SH-SY5Y (cell line): ENCODE measurements at regions not wholly inside any gene's neighbourhood (a gene's known extent, or its start where the extent isn't known, plus 50 kb on each side); places are given as distances from the start of the nearest gene placed in this dataset.

Experiments
- GATA2 ChIP-seq: IDR thresholded peaks from 2 replicates; pipeline ENCODE4 v1.6.1; 2011; ENCODE audit warnings: mild to moderate bottlenecking, low read depth, low read length
- GATA3 ChIP-seq: IDR thresholded peaks from 2 replicates; pipeline ENCODE4 v1.6.1; 2011; ENCODE audit warnings: low read depth, mild to moderate bottlenecking, low read length, moderate library complexity

- TF ChIP-seq GATA3 (no peak), GATA2 (no peak)
Observed at GRCh38 chr20:54856202-54856601, 380.8 kb downstream of the DOK5 start.
